GM12878 (cell line): ENCODE measurements at regions not wholly inside any gene's neighbourhood (a gene's known extent, or its start where the extent isn't known, plus 50 kb on each side); places are given as distances from the start of the nearest gene placed in this dataset.

ENCODE experiments used
- ATAC-seq: fragments of 200-7000 bp; cut with Tn5 transposase; 3 replicates; pipeline ENCODE4 v1.9.1; 2020; ENCODE audit warnings: mild to moderate bottlenecking, moderate library complexity
- BruUV-seq: library from RNA; stranded (reverse); fragments of 400-500 nt; replicated peaks from 2 replicates; lab custom pipeline; 2021; lab: Mats Ljungman, UMichigan
- CTCF ChIA-PET: fragments of 300-600 bp; sonication (Branson Sonifier 250); formaldehyde crosslinking; extraction: SDS; loops from one replicate; lab custom pipeline; 2021; ENCODE audit warnings: inconsistent platforms; lab: Yijun Ruan, JAX
- POLR2A ChIA-PET: fragments of 350-600 bp; formaldehyde crosslinking; extraction: SDS; loops from one replicate; lab custom pipeline; 2021; ENCODE audit warnings: inconsistent platforms; lab: Charles Lee
- RAD21 ChIA-PET: fragments of 300-600 bp; sonication (Branson Sonifier 250); formaldehyde crosslinking; loops from one replicate; lab custom pipeline; 2023; ENCODE audit warnings: antibody characterized with exemption; ENCODE audit not compliant: unreplicated experiment; lab: Charles Lee
- SMC1A ChIA-PET: fragments of 300-600 bp; sonication (Branson Sonifier 250); formaldehyde crosslinking; loops from one replicate; lab custom pipeline; 2023; ENCODE audit not compliant: unreplicated experiment, uncharacterized antibody; lab: Charles Lee
- DNase-seq: peaks from one replicate; pipeline ENCODE4 v3.0.0-alpha.2; 2011; ENCODE audit warnings: low read depth, low spot score
- FAIRE-seq: peaks from 3 replicates; lab custom pipeline; 2011; peaks lifted over from hg19 to GRCh38; lab: Jason Lieb, UNC
- H2AFZ ChIP-seq: 2 replicates; pipeline ENCODE4 v1.6.0; 2011; ENCODE audit warnings: low read depth, low read length, control low read depth; ENCODE audit not compliant: control insufficient read depth
- H3K27ac ChIP-seq: 2 replicates; pipeline ENCODE4 v1.5.1; 2011; ENCODE audit warnings: control low read depth; ENCODE audit not compliant: control insufficient read depth, insufficient read depth
- H3K27me3 ChIP-seq, 2 experiments: replicated peaks in 1 of 2; 2 replicates each; pipeline versions ENCODE4 v1.6.0 to v1.6.1; 2011; ENCODE audit warnings: low read length in 1 of 2; ENCODE audit not compliant: control insufficient read depth in 2 of 2, insufficient read depth in 2 of 2
- H3K36me3 ChIP-seq, 2 experiments: 2 replicates each; pipeline ENCODE4 v1.5.1; 2011; ENCODE audit warnings: low read length in 1 of 2; ENCODE audit not compliant: control insufficient read depth in 2 of 2, insufficient read depth in 2 of 2
- H3K4me1 ChIP-seq: 2 replicates; pipeline ENCODE4 v1.6.1; 2011; ENCODE audit warnings: mild to moderate bottlenecking, low read length, moderate library complexity, mixed read lengths; ENCODE audit not compliant: control insufficient read depth, insufficient read depth
- H3K4me2 ChIP-seq: 2 replicates; pipeline ENCODE4 v1.6.0; 2011; ENCODE audit warnings: control low read depth; ENCODE audit not compliant: control insufficient read depth, insufficient read depth
- H3K4me3 ChIP-seq: fragments of 200-600 bp; sonication (generic); 2 replicates; pipeline ENCODE4 v1.5.1; 2016
- H3K79me2 ChIP-seq: 2 replicates; pipeline ENCODE4 v1.6.0; 2011; ENCODE audit warnings: low read length; ENCODE audit not compliant: control insufficient read depth, insufficient read depth
- H3K9ac ChIP-seq: 2 replicates; pipeline ENCODE4 v1.8.0; 2011; ENCODE audit warnings: low read length, control low read depth, mixed read lengths; ENCODE audit not compliant: control insufficient read depth, insufficient read depth
- H3K9me3 ChIP-seq: replicated peaks from 3 replicates; pipeline ENCODE4 v1.5.1; 2011; ENCODE audit warnings: mild to moderate bottlenecking, low read length; ENCODE audit not compliant: control insufficient read depth, insufficient read depth
- H4K20me1 ChIP-seq: 2 replicates; pipeline ENCODE4 v1.6.0; 2011; ENCODE audit not compliant: control insufficient read depth, insufficient read depth
- ASH2L ChIP-seq: fragments of 300-600, 200-600 bp; sonication (generic); IDR thresholded peaks from 2 replicates; pipeline ENCODE4 v1.6.1; 2017; ENCODE audit warnings: low read depth, mild to moderate bottlenecking, borderline replicate concordance
- NFYB ChIP-seq: IDR thresholded peaks from 2 replicates; pipeline ENCODE4 v1.6.1; 2011; ENCODE audit warnings: low read depth, mild to moderate bottlenecking, low read length, improper control_type of control experiment, moderate library complexity; ENCODE audit not compliant: insufficient read depth
- RUNX3 ChIP-seq: IDR thresholded peaks from 2 replicates; pipeline ENCODE4 v1.6.1; 2012; ENCODE audit warnings: low read length, inconsistent platforms
- ZBTB11 ChIP-seq: fragments of 450-650 bp; formaldehyde crosslinking; IDR thresholded peaks from 2 replicates; pipeline ENCODE4 v1.5.0; 2022; ENCODE audit warnings: mild to moderate bottlenecking, missing genetic modification characterization
- WGBS: methylation state at CpG from one replicate; pipeline ENCODE4 v1.1.6; 2016; ENCODE audit warnings: low lambda C conversion rate; ENCODE audit not compliant: insufficient replicate concordance, insufficient coverage; ENCODE audit errors: missing lambda C conversion rate; 5-methylcytosine and 5-hydroxymethylcytosine counted together
- in situ Hi-C: fragments of 300-500 bp; cut with MboI; formaldehyde crosslinking; loops from 9 replicates; pipeline ENCODE4 v1.14.3; 2018; ENCODE audit warnings: mixed read lengths
- intact Hi-C: fragments of 100-400 bp; cut with micrococcal nuclease; formaldehyde crosslinking; loops from one replicate; pipeline ENCODE4 v1.14.2; 2022; ENCODE audit not compliant: unreplicated experiment

GRCh38 chr2:64803776-64804175, 150.1 kb upstream of the SERTAD2 start (continued):
- TF ChIP-seq ZBTB11 (CRISPR knock-in tag) (no peak), NFYB (no peak)

- DNase-seq, result no peak
- intact Hi-C loops, result no loop called here
- Histone ChIP-seq H3K9ac (no peak overlapping the region), H3K4me2 (no peak overlapping the region), H3K4me3 (no peak overlapping the region), H2AFZ (no peak overlapping the region), H3K36me3 (no peaks in the 10 kb centered on the region), H4K20me1 (no peaks in the 10 kb centered on the region), H3K27ac (no peak overlapping the region), H3K79me2 (no peaks in the 10 kb centered on the region), H3K4me1 (peaks cover 11% of the 10 kb centered on the region), H3K9me3 (no peaks in the 10 kb centered on the region), H3K27me3 (no peaks in the 10 kb centered on the region)
- no peak for FAIRE-seq
- TF ChIP-seq RUNX3, result 0 out of 2 replicates have a peak, but pooled peaks have one; percentile 15
- no peak for TF ChIP-seq ASH2L
- RAD21 ChIA-PET, result no interaction called here
- POLR2A ChIA-PET, result interaction anchor here (0.6 kb wide), 2 partner anchors 11 to 12 kb away, joined by 3 read pairs; no protein-coding TSS in a partner anchor
- in situ Hi-C loops, result no loop called here
- SMC1A ChIA-PET, result interaction anchor here (1.4 kb wide), 1 partner anchor 17 kb away, joined by 4 read pairs; no protein-coding TSS in a partner anchor
- ATAC-seq, result no peak
- WGBS, result 66% methylated on average over 3 of the region's 3 CpGs
- no TSS peak for BruUV-seq
- CTCF ChIA-PET, result interaction anchor here (0.9 kb wide), 1 partner anchor 10 kb away, joined by 3 read pairs; no protein-coding TSS in a partner anchor
Measured at GRCh38 chr2:64804651-64805050, 150.9 kb upstream of the SERTAD2 start.
